Liver (tissue), 8 donors: ENCODE measurements at regions not wholly inside any gene's neighbourhood (a gene's known extent, or its start where the extent isn't known, plus 50 kb on each side); places are given as distances from the start of the nearest gene placed in this dataset.

Experiments used
- DNase-seq: peaks from one replicate; pipeline ENCODE4 v3.0.0-alpha.2; 2017; ENCODE audit warnings: low spot score
- H3K27ac ChIP-seq, 2 donors: one replicate each; pipeline ENCODE4 v1.7.0; 2013; ENCODE audit warnings: inconsistent platforms in 2 of 2, low read length in 2 of 2, control low read depth in 1 of 2, low read depth in 1 of 2, mild to moderate bottlenecking in 1 of 2
- H3K27me3 ChIP-seq, 4 donors: one replicate each; pipeline versions ENCODE4 v1.6.1 to v1.7.0; 2013; ENCODE audit warnings: low read length in 3 of 4, inconsistent platforms in 1 of 4, mild to moderate bottlenecking in 1 of 4, moderate library complexity in 1 of 4; ENCODE audit not compliant: control insufficient read depth in 4 of 4, insufficient read depth in 4 of 4
- H3K36me3 ChIP-seq, 4 donors: one replicate each; pipeline versions ENCODE4 v1.6.1 to v1.7.0; 2013; ENCODE audit warnings: low read length in 3 of 4, mild to moderate bottlenecking in 3 of 4, low read depth in 1 of 4, moderate library complexity in 1 of 4; ENCODE audit not compliant: control insufficient read depth in 4 of 4, insufficient read depth in 3 of 4
- H3K4me1 ChIP-seq, 4 donors: one replicate each; pipeline versions ENCODE4 v1.6.1 to v1.7.0; 2013; ENCODE audit warnings: low read length in 3 of 4, mild to moderate bottlenecking in 3 of 4, moderate library complexity in 1 of 4; ENCODE audit not compliant: control insufficient read depth in 4 of 4, insufficient read depth in 4 of 4
- H3K4me3 ChIP-seq, 3 donors: one replicate each; pipeline versions ENCODE4 v1.6.1 to v1.7.0; 2013; ENCODE audit warnings: low read length in 3 of 3, control low read depth in 1 of 3, low read depth in 1 of 3, mild to moderate bottlenecking in 1 of 3
- H3K9ac ChIP-seq, 2 donors: one replicate each; pipeline ENCODE4 v1.7.0; 2013; ENCODE audit warnings: low read length in 2 of 2, mild to moderate bottlenecking in 2 of 2, moderate library complexity in 2 of 2, control low read depth in 1 of 2, low read depth in 1 of 2
- H3K9me3 ChIP-seq, 4 donors: one replicate each; pipeline versions ENCODE4 v1.6.1 to v1.7.0; 2013; ENCODE audit warnings: low read length in 3 of 4; ENCODE audit not compliant: control insufficient read depth in 4 of 4
- CTCF ChIP-seq: fragments of 150-350 bp; IDR thresholded peaks from 2 replicates; pipeline ENCODE4 v1.5.1; 2017; ENCODE audit warnings: improper control_type of control experiment, low read depth, low read length; ENCODE audit not compliant: missing input control
- EGR1 ChIP-seq, 2 donors: IDR thresholded peaks; 2 replicates each; pipeline ENCODE4 v1.6.1; 2016 to 2018; ENCODE audit warnings: antibody characterized with exemption in 2 of 2, low read depth in 2 of 2
- FOXA1 ChIP-seq: IDR thresholded peaks from 2 replicates; pipeline ENCODE4 v1.6.1; 2016; ENCODE audit warnings: antibody characterized with exemption
- FOXA2 ChIP-seq: IDR thresholded peaks from 2 replicates; pipeline ENCODE4 v1.6.1; 2016; ENCODE audit warnings: antibody characterized with exemption
- GABPA ChIP-seq, 2 donors: IDR thresholded peaks in 1 of 2; conservative IDR thresholded peaks in 1 of 2; 2 replicates each; pipeline ENCODE4 v1.6.1; 2016; ENCODE audit warnings: antibody characterized with exemption in 2 of 2, mild to moderate bottlenecking in 1 of 2, moderate library complexity in 1 of 2
- HNF4A ChIP-seq, 2 donors: conservative IDR thresholded peaks; 2 replicates each; pipeline ENCODE4 v1.6.1; 2016; ENCODE audit warnings: antibody characterized with exemption in 2 of 2, mild to moderate bottlenecking in 2 of 2
- HNF4G ChIP-seq: IDR thresholded peaks from 2 replicates; pipeline ENCODE4 v1.6.1; 2016; ENCODE audit warnings: antibody characterized with exemption
- JUND ChIP-seq, 2 donors: IDR thresholded peaks; 2 replicates each; pipeline ENCODE4 v1.6.1; 2016; ENCODE audit warnings: antibody characterized with exemption in 2 of 2
- RAD21 ChIP-seq, 2 donors: IDR thresholded peaks; 2 replicates each; pipeline ENCODE4 v1.6.1; 2016; ENCODE audit warnings: antibody characterized with exemption in 2 of 2, mild to moderate bottlenecking in 2 of 2
- SP1 ChIP-seq: IDR thresholded peaks from 2 replicates; pipeline ENCODE4 v1.6.1; 2018; ENCODE audit warnings: antibody characterized with exemption, mild to moderate bottlenecking
- TAF1 ChIP-seq: conservative IDR thresholded peaks from 2 replicates; pipeline ENCODE4 v1.6.1; 2016; ENCODE audit warnings: antibody characterized with exemption, mild to moderate bottlenecking
- YY1 ChIP-seq: IDR thresholded peaks from 2 replicates; pipeline ENCODE4 v1.6.1; 2016; ENCODE audit warnings: antibody characterized with exemption, mild to moderate bottlenecking
- WGBS: extraction: QIAGEN DNeasy Blood & Tissue Kit; methylation state at CpG from one replicate; pipeline ENCODE4 v1.1.7; 2013; 5-methylcytosine and 5-hydroxymethylcytosine counted together
- TF ChIP-seq, protein P1 (sequence below): IDR thresholded peaks from 2 replicates; pipeline ENCODE4 v1.6.1; 2016; ENCODE audit warnings: antibody characterized with exemption
- TF ChIP-seq, protein P2 (sequence below): IDR thresholded peaks from 2 replicates; pipeline ENCODE4 v1.6.1; 2016; ENCODE audit warnings: antibody characterized with exemption
- TF ChIP-seq, protein P3 (sequence below): IDR thresholded peaks from 2 replicates; pipeline ENCODE4 v1.6.1; 2016; ENCODE audit warnings: antibody characterized with exemption
- TF ChIP-seq, protein P4 (sequence below): IDR thresholded peaks from 2 replicates; pipeline ENCODE4 v1.6.1; 2016; ENCODE audit warnings: antibody characterized with exemption, mild to moderate bottlenecking
- donor health status: healthy.
- donor health status: healthy.
- donor health status: healthy.
- donor health status: healthy.
- donor health status: healthy.

DNA sequence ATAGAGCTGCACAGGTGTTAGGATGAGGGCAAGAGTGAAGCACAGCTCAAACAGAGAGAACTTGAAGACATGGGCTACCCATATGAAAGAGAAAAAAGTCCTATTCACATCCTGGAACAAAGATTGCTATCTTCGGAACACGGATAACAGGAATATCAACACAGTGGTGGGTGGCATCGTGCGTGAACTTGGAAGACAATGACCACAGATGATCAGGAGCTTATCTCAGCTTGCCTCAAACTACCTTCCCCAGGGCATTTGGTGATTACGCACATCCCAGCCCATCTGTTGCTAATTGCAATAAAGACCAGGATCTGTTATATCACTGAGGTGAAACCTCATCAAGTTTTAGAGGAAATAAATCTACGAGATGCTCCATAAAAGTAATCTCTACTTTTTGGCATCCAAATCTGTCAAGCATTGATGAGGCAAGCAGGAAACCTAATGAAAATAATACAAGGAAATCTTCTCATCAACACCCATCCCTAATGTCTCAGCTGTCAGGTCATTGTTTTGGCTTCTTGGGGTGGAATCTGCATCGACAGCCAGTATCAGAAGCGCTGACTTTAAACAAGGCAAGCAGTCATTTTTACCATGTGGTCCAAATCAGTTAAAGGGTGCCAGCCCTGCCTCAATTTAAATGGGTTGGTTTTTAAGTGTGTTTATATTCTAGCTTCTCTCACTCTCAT, 188.2 kb downstream of the SPCS3 start:
- peaks cover 0 to 2% (median 0%) of the 10 kb centered on the region in 4 donors for H3K27me3 ChIP-seq
- no peaks in the 10 kb centered on the region for H3K36me3 ChIP-seq
- no peak overlapping the region for H3K9ac ChIP-seq
- no peak for DNase-seq
- WGBS: 85% methylated on average over 8 of the region's 8 CpGs
- no peaks in the 10 kb centered on the region for H3K9me3 ChIP-seq
- H3K4me1 ChIP-seq: no peaks in the 10 kb centered on the region
- H3K27ac ChIP-seq: no peak overlapping the region
- TF ChIP-seq, protein P1, sequence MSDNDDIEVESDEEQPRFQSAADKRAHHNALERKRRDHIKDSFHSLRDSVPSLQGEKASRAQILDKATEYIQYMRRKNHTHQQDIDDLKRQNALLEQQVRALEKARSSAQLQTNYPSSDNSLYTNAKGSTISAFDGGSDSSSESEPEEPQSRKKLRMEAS: no peak
- TF ChIP-seq EGR1 (IDR thresholded peaks at IDR 0.05; ENCODE audit: low read depth in 2 of 2) (no peak), HNF4A (conservative IDR thresholded peaks at IDR 0.05) (no peak)
- TF ChIP-seq, protein P2, sequence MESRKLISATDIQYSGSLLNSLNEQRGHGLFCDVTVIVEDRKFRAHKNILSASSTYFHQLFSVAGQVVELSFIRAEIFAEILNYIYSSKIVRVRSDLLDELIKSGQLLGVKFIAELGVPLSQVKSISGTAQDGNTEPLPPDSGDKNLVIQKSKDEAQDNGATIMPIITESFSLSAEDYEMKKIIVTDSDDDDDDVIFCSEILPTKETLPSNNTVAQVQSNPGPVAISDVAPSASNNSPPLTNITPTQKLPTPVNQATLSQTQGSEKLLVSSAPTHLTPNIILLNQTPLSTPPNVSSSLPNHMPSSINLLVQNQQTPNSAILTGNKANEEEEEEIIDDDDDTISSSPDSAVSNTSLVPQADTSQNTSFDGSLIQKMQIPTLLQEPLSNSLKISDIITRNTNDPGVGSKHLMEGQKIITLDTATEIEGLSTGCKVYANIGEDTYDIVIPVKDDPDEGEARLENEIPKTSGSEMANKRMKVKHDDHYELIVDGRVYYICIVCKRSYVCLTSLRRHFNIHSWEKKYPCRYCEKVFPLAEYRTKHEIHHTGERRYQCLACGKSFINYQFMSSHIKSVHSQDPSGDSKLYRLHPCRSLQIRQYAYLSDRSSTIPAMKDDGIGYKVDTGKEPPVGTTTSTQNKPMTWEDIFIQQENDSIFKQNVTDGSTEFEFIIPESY: no peak
- H3K4me3 ChIP-seq: no peak overlapping the region

DNA sequence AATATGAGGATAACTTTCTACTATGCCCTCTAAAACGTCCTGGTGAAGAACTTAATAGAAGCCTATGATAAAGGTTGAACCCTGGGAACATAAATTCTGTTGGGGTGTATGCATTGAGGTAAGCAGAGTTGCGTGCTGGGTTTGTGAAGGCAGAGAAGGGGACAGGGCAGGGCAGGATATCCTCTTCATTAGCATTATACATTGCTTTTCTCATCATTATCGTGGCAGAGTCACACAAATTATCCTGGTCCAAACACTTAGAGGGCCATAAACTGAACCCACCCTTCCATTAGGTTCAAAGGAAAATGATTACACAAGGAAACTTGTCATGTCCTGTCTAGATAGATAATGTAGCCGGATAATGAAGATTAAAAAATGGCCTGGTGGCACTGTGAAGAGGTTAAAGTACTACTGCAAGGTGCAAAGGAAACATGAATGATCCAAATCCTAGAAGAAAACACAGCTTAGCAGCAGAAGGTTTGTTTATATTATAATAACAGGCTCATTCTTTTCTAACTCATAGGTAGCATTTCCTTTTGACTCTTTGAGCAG, 189.1 kb downstream of the SPCS3 start:
- H3K36me3 ChIP-seq: no peaks in the 10 kb centered on the region
- no peak overlapping the region for H3K4me3 ChIP-seq
- H3K9me3 ChIP-seq: no peaks in the 10 kb centered on the region
- DNase-seq: no peak
- 44% methylated on average over 4 of the region's 4 CpGs for WGBS
- no peak for TF ChIP-seq JUND (IDR thresholded peaks at IDR 0.05)
- no peak for TF ChIP-seq RAD21 (IDR thresholded peaks at IDR 0.05)
- TF ChIP-seq GABPA (IDR thresholded peaks at IDR 0.05 in 1 of 2, conservative IDR thresholded peaks at IDR 0.05 in 1 of 2): no peak
- TF ChIP-seq, protein P3, sequence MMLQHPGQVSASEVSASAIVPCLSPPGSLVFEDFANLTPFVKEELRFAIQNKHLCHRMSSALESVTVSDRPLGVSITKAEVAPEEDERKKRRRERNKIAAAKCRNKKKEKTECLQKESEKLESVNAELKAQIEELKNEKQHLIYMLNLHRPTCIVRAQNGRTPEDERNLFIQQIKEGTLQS: no peak
- TF ChIP-seq HNF4G: no peak
- TF ChIP-seq YY1: no peak
- no peak for TF ChIP-seq EGR1 (IDR thresholded peaks at IDR 0.05; ENCODE audit: low read depth in 2 of 2)
- TF ChIP-seq SP1: no peak
- TF ChIP-seq CTCF: no peak
- TF ChIP-seq, protein P4, sequence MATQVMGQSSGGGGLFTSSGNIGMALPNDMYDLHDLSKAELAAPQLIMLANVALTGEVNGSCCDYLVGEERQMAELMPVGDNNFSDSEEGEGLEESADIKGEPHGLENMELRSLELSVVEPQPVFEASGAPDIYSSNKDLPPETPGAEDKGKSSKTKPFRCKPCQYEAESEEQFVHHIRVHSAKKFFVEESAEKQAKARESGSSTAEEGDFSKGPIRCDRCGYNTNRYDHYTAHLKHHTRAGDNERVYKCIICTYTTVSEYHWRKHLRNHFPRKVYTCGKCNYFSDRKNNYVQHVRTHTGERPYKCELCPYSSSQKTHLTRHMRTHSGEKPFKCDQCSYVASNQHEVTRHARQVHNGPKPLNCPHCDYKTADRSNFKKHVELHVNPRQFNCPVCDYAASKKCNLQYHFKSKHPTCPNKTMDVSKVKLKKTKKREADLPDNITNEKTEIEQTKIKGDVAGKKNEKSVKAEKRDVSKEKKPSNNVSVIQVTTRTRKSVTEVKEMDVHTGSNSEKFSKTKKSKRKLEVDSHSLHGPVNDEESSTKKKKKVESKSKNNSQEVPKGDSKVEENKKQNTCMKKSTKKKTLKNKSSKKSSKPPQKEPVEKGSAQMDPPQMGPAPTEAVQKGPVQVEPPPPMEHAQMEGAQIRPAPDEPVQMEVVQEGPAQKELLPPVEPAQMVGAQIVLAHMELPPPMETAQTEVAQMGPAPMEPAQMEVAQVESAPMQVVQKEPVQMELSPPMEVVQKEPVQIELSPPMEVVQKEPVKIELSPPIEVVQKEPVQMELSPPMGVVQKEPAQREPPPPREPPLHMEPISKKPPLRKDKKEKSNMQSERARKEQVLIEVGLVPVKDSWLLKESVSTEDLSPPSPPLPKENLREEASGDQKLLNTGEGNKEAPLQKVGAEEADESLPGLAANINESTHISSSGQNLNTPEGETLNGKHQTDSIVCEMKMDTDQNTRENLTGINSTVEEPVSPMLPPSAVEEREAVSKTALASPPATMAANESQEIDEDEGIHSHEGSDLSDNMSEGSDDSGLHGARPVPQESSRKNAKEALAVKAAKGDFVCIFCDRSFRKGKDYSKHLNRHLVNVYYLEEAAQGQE: no peak
- TF ChIP-seq TAF1: no peak
- TF ChIP-seq, protein P2: no peak
- TF ChIP-seq FOXA2: no peak
- no peak for TF ChIP-seq FOXA1
- TF ChIP-seq HNF4A (conservative IDR thresholded peaks at IDR 0.05): no peak
- no peaks in the 10 kb centered on the region for H3K4me1 ChIP-seq
- H3K27ac ChIP-seq: no peak overlapping the region
- no peak overlapping the region for H3K9ac ChIP-seq
- peaks cover 0 to 2% (median 0%) of the 10 kb centered on the region in 4 donors for H3K27me3 ChIP-seq
